AG09319 (cell line): ENCODE measurements at regions not wholly inside any gene's neighbourhood (a gene's known extent, or its start where the extent isn't known, plus 50 kb on each side); places are given as distances from the start of the nearest gene placed in this dataset.
"Not testable (repeated sequence)": the region's sequence is repeated elsewhere in the genome, so short reads cannot be mapped to it uniquely, and the experiment has no call there.

Experiments used
- DNase-seq: peaks from one replicate; pipeline ENCODE4 v3.0.0-alpha.2; 2010; ENCODE audit warnings: low read depth; ENCODE audit errors: extremely low read depth
- TF ChIP-seq, protein P1 (sequence below): IDR thresholded peaks from 2 replicates; pipeline ENCODE4 v1.5.1; 2011; ENCODE audit warnings: low read depth, mild to moderate bottlenecking, inconsistent platforms, low read length, moderate library complexity

DNA sequence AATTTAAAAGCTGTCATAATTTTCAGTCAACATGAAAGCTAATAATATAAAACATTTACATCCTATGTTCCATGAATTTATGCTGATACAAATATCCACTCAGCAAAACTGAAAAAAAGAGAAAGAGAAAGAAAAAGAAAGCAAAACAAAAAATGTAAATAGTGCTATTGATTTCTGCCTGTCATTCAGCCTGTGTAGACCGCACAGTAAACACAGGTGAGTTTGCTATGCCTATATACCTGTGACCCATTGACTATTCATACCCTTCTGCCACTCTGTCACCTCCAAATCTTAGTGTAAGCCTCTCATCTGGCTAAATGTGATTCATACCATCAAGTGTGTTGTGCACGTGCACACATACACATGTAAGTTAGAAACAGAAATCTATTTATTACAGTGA is 359.0 kb upstream of the RORB start:
- DNase-seq: no peak
- TF ChIP-seq, protein P1, sequence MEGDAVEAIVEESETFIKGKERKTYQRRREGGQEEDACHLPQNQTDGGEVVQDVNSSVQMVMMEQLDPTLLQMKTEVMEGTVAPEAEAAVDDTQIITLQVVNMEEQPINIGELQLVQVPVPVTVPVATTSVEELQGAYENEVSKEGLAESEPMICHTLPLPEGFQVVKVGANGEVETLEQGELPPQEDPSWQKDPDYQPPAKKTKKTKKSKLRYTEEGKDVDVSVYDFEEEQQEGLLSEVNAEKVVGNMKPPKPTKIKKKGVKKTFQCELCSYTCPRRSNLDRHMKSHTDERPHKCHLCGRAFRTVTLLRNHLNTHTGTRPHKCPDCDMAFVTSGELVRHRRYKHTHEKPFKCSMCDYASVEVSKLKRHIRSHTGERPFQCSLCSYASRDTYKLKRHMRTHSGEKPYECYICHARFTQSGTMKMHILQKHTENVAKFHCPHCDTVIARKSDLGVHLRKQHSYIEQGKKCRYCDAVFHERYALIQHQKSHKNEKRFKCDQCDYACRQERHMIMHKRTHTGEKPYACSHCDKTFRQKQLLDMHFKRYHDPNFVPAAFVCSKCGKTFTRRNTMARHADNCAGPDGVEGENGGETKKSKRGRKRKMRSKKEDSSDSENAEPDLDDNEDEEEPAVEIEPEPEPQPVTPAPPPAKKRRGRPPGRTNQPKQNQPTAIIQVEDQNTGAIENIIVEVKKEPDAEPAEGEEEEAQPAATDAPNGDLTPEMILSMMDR: no peak

DNA sequence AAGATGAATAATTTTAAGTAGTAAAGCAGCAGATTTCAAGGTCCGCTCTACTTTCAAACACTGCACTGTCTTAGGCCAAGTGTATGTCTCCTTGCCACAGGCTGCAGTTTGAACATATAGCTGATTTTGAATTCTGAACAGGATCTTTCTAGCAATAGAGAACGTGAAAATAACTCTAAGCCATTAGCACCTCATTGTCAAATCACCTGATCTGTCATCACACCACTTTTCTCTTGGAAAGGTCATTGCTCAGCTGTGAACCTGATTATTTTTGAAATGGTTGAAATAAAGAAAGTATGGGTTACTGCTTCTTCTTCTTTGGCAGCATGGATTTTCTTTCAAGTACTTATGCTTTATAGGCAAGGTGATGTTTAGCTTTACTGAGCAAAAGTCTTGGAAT is 357.0 kb upstream of the RORB start:
- TF ChIP-seq, protein P1: no peak
- DNase-seq: no peak

DNA sequence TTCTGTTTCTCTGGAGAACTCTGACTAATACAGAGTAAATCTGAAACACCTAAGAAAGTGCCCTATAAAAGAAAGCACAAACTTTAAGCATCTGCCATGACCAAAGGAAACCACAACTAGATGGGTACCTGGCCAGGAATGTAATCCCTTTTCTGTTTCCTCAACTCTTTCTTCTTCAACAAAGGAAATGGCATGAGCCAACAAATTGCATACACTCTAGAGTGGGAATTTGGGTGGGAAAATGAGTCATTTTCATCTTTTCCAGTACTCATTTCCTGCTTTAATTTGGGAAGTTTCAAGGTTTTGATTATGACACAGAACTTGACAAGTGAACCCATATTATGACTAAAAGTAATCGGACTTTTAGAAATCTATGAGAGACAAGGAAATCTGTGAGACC is 349.2 kb upstream of the RORB start:
- TF ChIP-seq, protein P1: no peak
- no peak for DNase-seq

DNA sequence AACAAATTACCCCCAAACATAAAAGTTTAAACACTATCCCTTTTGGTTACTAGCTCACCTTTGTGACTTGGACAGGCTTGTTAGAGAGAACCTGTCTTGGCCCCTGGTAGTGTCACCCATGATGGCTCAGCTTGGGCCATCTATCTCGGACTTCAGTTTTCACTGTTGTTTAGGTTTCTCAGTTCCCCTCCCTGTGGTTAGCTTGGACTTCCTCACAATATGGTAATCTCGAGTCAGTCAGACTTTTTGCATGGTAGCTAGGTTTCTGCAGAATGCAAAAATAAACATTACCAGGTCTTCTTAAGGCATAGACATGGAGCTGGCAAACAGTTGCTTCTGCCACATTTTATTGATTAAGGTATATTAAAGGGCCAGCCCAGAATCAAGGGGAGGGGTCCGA is 324.3 kb upstream of the RORB start:
- TF ChIP-seq, protein P1: no peak
- no peak for DNase-seq

DNA sequence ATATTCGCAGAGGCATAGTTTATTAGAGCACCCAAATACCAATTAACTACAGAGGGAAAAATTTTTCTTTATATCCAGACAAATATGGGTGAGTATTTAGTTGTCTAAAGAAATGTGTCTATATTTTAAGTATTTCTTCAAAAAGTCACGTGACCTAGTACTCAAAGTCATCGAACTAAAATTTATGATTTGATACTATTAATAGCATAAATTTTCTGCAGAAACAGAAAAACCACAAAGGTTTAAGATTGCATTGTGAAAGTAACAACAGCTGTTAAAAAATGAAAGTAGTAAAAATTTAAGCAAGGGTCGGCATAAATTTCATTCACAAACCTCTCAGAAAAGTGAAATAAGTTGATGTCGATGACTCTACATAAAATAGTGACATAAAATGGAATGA is 323.9 kb upstream of the RORB start:
- DNase-seq: no peak
- TF ChIP-seq, protein P1: no peak

DNA sequence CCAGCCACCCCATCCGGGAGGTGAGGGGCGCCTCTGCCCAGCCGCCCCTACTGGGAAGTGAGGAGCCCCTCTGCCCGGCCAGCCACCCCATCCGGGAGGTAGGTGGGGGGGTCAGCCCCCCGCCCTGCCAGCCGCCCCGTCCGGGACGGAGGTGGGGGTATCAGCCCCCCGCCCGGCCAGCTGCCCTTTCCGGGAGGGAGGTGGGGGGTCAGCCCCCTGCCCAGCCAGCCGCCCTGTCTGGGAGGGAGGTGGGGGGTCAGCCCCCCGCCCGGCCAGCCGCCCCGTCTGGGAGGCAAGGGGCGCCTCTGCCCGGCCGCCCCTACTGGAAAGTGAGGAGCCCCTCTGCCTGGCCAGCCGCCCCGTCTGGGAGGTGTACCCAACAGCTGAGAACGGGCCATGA is 299.4 kb upstream of the RORB start:
- not testable (repeated sequence) for DNase-seq

DNA sequence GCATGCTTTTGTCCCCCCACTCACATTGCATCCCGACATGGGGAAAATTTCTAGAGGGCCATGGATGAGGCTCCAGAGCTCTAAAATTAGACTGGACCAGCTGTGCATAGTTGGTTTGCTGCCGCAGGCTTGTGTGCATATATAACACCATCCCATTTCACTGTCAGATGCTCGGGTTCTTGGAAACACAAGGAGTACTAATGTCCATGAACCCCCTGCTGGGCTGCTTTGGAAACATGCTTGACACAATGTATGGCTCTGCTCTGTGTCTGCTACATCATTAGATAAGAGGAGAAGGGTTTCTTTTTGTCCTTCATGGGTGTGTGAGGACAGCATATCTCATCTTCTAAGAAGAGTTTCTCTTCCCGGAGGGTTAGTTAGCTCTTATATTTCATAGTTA is 292.1 kb upstream of the RORB start:
- no peak for DNase-seq
- TF ChIP-seq, protein P1: no peak

DNA sequence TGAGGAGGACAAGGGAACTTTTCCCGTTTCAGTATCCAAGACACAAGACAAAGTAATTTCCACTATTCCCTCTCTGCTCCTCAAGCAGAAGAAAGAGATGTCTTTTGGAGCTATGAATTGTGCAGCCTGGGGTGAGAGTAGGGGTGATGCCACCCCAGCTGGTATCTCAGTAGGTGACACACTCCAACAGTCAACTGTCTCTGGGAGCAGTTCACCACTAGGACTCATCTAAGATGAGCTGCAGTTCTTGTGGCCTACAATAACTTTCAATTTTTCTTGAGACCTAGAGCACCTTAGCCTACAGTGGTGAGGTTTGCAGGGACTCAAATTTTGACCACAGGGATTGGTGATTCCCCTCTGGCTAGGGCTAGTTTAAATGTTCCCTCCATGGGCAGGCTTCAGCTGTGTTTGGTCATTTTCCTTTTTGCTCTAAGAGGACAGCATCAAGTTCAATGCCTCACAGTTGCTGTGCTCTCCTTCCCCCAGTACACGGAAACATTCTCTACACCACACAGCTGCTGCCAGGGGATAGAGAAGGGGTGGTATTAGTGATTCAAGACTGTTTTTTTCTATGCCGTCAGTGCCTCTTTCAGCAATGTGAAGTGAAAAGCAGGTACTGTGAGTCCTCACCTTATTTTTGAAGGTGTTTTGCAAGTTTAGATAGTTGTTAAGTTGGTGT is 278.6 kb upstream of the RORB start:
- TF ChIP-seq, protein P1: no peak
- DNase-seq: no peak
